ENCODE measurements at regions not wholly inside any gene's neighbourhood (a gene's known extent, or its start where the extent isn't known, plus 50 kb on each side); places are given as distances from the start of the nearest gene placed in this dataset.

GRCh38 chr10:78351283-78351682, 317.6 kb downstream of the RPS24 start:
- no peaks in the 10 kb centered on the region for H3K36me3 ChIP-seq
- no peaks in the 10 kb centered on the region for H3K27me3 ChIP-seq
- intact Hi-C loops (cut with DNase I): no loop called here
- no peak overlapping the region for H3K27ac ChIP-seq
- no peak overlapping the region for H3K4me3 ChIP-seq
- no peak for TF ChIP-seq POLR2A (IDR thresholded peaks at IDR 0.05)
- TF ChIP-seq, protein P1, sequence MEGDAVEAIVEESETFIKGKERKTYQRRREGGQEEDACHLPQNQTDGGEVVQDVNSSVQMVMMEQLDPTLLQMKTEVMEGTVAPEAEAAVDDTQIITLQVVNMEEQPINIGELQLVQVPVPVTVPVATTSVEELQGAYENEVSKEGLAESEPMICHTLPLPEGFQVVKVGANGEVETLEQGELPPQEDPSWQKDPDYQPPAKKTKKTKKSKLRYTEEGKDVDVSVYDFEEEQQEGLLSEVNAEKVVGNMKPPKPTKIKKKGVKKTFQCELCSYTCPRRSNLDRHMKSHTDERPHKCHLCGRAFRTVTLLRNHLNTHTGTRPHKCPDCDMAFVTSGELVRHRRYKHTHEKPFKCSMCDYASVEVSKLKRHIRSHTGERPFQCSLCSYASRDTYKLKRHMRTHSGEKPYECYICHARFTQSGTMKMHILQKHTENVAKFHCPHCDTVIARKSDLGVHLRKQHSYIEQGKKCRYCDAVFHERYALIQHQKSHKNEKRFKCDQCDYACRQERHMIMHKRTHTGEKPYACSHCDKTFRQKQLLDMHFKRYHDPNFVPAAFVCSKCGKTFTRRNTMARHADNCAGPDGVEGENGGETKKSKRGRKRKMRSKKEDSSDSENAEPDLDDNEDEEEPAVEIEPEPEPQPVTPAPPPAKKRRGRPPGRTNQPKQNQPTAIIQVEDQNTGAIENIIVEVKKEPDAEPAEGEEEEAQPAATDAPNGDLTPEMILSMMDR (IDR thresholded peaks at IDR 0.05): no peak
- no peaks in the 10 kb centered on the region for H3K9me3 ChIP-seq
- peak in 1 of 4 donors; percentile 71 for ATAC-seq
- DNase-seq: peak in 1 of 3 donors; percentile 58
- peaks cover 0 to 10% (median 0%) of the 10 kb centered on the region in 4 donors for H3K4me1 ChIP-seq
- 35% methylated on average over 6 of the region's 6 CpGs for WGBS (ENCODE audit: insufficient coverage, low coverage, low lambda C conversion rate, missing lambda C conversion rate)

DNA sequence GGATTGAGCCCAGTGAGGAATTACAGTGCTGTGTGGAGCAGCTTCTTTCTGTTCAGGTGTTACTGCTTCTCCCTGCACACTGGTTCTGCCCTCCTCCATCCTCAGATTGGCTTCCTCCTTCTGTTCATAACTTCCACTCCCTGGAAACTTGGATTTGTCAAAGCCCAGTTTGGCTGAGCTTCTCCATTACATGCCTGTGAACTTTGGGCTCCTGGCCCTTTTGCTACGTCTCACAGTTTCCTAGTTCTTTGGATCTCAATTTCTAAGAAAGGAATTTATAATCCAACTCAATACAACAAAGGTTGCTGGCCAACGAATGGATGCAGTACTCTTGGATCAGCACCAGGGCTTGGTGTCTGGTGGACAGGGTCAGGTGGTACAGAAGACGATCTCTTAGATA, 318.1 kb downstream of the RPS24 start:
- TF ChIP-seq, protein P1 (IDR thresholded peaks at IDR 0.05): no peak
- no peak for TF ChIP-seq POLR2A (IDR thresholded peaks at IDR 0.05)
- 44% methylated on average over 3 of the region's 3 CpGs for WGBS (ENCODE audit: insufficient coverage, low coverage, low lambda C conversion rate, missing lambda C conversion rate)
- intact Hi-C loops (cut with DNase I): no loop called here
- Histone ChIP-seq H3K27ac (no peak overlapping the region), H3K4me3 (no peak overlapping the region), H3K36me3 (no peaks in the 10 kb centered on the region), H3K9me3 (no peaks in the 10 kb centered on the region), H3K27me3 (no peaks in the 10 kb centered on the region), H3K4me1 (peaks cover 0 to 10% (median 0%) of the 10 kb centered on the region in 4 donors)
- no peak for ATAC-seq
- DNase-seq: no peak

GRCh38 chr10:78353636-78354035, 320.0 kb downstream of the RPS24 start:
- ATAC-seq (no peak), DNase-seq (no peak)
- TF ChIP-seq, protein P1 (IDR thresholded peaks at IDR 0.05): no peak
- no peak for TF ChIP-seq POLR2A (IDR thresholded peaks at IDR 0.05)
- H3K4me1 ChIP-seq: peaks cover 0 to 10% (median 0%) of the 10 kb centered on the region in 4 donors
- H3K4me3 ChIP-seq: no peak overlapping the region
- H3K9me3 ChIP-seq: no peaks in the 10 kb centered on the region
- WGBS (ENCODE audit: insufficient coverage, low coverage, low lambda C conversion rate, missing lambda C conversion rate): 76% methylated on average over 3 of the region's 3 CpGs
- no peaks in the 10 kb centered on the region for H3K36me3 ChIP-seq
- intact Hi-C loops (cut with DNase I): no loop called here
- no peak overlapping the region for H3K27ac ChIP-seq
- H3K27me3 ChIP-seq: no peaks in the 10 kb centered on the region

- no peak for DNase-seq
- Histone ChIP-seq H3K4me3 (no peak overlapping the region), H3K36me3 (no peaks in the 10 kb centered on the region), H3K4me1 (peaks cover 0 to 5% (median 0%) of the 10 kb centered on the region in 4 donors), H3K27me3 (no peaks in the 10 kb centered on the region), H3K9me3 (no peaks in the 10 kb centered on the region), H3K27ac (no peak overlapping the region)
- ATAC-seq: no peak
- intact Hi-C loops (cut with DNase I): no loop called here
- WGBS (ENCODE audit: insufficient coverage, low coverage, low lambda C conversion rate, missing lambda C conversion rate): 80% methylated on average over 4 of the region's 7 CpGs
- TF ChIP-seq POLR2A (IDR thresholded peaks at IDR 0.05): no peak
- TF ChIP-seq, protein P1 (IDR thresholded peaks at IDR 0.05): no peak
These were observed 320.4 kb downstream of the RPS24 start for GRCh38 chr10:78354101-78354500.

Measured in right lobe of liver (tissue), 6 donors.